GM18505 (cell line): ENCODE measurements at regions not wholly inside any gene's neighbourhood (a gene's known extent, or its start where the extent isn't known, plus 50 kb on each side); places are given as distances from the start of the nearest gene placed in this dataset.
"Not testable (repeated sequence)": the region's sequence is repeated elsewhere in the genome, so short reads cannot be mapped to it uniquely, and the experiment has no call there.

ENCODE experiments used
- ATAC-seq: cut with Tn5 transposase; IDR thresholded peaks from one replicate; pipeline ENCODE4 v1.9.1; 2021; ENCODE audit not compliant: unreplicated experiment
- POLR2A ChIP-seq: IDR thresholded peaks from 4 replicates; pipeline ENCODE4 v1.6.1; 2011; ENCODE audit warnings: borderline replicate concordance; ENCODE audit not compliant: insufficient read depth, insufficient read length; ENCODE audit errors: extremely low read depth

DNA sequence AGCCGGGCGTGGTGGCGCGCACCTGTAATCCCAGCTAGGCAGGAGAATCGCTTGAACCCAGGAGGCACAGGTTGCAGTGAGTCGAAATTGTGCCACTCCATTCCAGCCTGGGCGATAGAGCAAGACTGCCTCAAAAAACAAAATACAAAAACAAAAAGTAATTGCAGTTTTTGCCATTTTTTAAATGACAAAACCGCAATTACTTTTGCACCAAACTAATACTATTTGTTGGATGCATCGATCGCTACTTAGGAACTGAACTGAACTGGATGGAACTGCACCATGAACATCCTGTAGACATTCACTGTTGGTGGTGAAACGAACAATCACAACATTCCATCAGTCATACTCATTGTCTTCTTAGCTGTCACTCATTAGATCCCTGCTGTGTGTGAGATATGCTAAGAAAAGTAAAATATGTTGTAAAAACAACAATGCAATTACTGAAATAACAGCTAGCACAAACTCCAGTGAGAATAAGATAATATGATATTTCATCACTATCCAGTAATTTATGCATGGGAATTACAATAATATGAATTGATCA, 341.2 kb downstream of the ACTR3B start:
- ATAC-seq = no peak

DNA sequence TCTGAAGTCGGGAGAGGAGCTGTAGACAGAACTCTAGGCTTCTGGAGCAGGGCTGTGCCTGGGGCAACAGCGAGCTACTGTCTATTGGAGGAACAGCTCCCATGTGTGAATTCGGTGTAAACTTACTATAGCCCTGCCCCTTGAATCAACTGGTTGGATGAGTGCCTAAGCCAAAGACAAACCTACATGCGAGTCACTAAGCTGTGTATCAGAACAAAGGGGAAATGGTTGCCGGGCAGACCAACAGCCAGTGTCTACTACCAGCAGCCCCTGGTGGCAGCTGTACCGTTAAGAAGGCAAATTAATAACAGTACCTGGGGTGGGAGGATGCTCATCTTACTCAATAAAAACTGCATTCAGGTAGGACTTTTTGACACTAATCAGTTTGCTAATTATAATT, 343.6 kb downstream of the ACTR3B start:
- TF ChIP-seq POLR2A = no peak
- ATAC-seq = no peak

More for the DNA sequence above, 341.2 kb downstream of the ACTR3B start:
- no peak for TF ChIP-seq POLR2A

DNA sequence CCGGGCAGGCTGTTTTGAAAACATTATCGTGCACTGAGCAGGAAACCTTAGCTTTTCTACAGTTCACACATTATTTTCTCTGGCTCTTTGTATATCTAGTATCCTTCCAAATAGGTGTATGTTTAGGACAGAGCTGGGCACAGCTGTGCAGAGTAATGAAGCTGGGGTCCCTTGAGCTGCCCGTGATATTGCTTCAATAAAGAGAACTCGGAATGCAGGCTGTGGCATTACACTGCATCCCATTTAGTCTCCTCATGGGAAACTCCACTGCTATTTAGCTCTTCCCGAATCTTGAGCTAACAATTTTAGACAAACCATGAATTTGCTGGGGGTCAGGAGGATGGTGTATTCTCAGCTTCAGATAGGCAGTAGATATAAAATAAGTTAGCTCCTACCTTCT, 348.3 kb downstream of the ACTR3B start:
- TF ChIP-seq POLR2A = no peak
- ATAC-seq = no peak

DNA sequence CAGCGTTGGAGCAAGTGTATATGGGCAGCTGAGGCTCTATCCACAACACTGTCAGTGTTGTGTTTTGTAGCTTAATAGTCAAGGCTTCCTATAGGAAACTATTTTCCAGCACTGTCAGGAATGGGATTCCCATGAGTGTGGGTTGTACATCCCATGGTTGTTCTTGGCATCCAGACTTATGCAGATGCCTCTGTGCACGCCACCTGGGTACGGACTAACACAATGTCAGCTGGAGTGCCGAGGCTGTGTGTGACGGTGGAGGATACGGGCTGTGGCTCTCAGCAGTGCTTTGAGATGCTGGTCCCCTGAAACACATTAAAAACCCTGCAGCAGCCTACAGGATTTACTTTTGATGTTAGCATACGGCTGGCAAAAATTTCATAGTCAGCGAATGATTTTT, 350.0 kb downstream of the ACTR3B start:
- TF ChIP-seq POLR2A = no peak
- ATAC-seq = no peak

DNA sequence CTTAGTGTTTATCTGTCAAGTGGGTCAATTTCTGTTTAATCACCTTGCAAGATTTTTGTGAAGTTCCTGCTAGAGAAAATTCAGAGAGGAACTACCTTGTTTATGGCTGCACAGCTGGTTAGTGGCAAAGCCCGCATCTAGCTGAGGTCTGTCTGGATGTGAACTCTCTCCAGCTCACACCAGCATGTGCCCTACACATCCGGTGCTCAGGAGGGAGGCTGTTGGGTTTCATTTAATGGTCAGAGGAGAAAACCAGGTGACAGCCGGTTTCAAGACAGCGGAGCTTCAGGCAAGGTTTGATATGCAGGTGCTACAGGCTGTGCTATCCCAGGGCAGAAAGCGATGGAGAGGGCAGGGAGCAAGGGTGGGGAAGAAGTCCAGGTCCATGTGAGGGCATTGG, 351.1 kb downstream of the ACTR3B start:
- no peak for ATAC-seq
- no peak for TF ChIP-seq POLR2A

DNA sequence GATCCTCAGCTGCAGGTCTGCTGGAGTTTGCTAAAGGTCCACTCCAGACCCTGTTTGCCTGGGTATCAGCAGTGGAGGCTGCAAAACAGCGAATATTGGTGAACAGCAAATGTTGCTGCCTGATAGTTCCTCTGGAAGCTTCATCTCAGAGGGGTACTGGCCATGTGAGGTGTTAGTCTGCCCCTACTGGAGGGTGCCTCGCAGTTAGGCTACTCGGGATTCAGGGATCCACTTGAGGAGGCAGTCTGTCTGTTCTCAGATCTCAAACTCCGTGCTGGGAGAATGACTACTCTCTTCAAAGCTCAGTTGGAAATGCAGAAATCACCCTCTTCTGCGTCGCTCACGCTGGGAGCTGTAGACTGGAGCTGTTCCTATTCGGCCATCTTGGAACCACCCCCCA, 362.7 kb downstream of the ACTR3B start:
- ATAC-seq = not testable (repeated sequence)

DNA sequence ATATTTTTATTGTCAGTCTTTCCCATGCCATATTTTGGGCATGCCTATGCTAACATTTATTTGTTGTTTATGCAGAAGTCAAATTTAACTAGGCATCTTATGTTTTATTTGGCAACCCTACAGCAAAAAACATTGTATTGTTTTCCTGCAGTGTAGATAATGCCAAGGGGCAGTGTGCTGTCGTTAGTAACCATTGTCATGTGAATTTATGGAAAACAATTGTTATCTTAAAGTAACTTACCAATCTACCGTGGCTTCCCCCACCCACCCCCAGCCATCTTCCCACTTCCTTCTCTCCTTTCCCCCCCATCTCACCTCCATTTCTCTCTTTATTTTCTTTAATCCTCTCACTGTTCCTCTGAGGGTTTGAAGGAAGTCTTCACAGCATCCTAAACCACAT, 370.5 kb downstream of the ACTR3B start:
- ATAC-seq = no peak
- no peak for TF ChIP-seq POLR2A

DNA sequence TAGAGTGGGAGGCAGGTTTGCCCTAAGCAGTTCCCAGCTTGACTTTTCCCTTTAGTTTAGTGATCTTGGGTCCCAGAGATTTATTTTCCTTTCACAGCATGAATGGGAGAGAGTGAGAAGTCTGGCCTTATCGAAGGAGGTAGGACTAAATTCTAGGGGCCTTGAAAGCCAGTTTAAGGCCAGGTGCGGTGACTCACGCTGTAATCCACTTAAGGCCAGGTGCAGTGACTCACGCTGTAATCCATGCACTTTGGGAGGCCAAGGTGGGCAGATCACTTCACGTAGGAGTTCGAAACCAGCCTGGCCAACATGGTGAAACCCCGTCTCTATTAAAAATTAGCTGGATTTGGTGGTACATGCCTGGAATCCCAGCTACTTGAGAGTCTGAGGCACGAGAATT, 392.2 kb downstream of the ACTR3B start:
- no peak for TF ChIP-seq POLR2A
- no peak for ATAC-seq

DNA sequence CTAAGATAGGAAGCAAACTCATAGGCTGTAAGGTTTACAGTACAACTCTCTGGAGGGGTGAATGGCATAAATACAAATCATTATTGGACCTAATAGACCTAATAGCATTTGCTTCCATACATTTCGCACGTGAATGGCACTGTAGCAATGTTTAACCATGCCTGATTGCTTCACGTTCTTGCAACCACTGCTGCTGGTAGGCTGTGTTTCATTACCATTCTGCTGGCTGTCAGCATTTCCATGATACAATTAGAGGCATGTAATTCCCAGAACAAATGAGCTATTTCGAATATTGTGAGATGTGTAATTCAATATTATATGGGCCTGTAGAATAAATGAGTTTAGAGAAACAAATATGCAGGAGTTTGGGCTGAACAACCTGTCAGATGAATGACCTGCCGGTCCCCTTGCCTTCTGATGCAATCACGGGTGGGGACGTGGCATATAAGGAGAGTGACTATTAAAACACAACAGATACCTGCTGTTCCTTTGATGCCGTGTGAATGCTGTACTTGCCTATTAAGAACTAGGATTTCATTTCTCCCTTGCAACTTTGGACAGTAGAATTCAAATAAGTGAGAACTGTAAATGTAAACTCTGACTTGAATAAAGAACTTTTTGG, 393.4 kb downstream of the ACTR3B start:
- ATAC-seq = no peak
- TF ChIP-seq POLR2A = no peak

DNA sequence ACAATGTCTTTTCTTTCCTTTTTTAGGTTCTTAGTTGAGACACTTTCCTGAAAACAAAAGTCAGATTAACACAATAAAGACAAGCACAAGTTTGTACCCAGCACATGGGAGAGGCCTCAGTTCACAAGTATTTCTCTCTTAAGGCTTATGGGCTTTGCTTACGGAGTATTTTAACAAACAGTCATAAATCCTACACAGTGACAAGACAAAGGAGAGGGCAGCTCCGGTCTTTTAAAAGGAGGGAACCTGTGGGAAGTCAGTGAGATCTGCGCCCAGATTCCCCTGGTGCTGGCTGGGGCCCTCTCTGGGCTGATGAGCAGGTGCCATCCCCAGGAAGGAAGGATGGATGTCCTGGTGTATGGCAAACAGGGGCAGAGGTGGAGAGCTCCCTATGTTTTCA, 398.6 kb downstream of the ACTR3B start:
- ATAC-seq = no peak
- TF ChIP-seq POLR2A = no peak

DNA sequence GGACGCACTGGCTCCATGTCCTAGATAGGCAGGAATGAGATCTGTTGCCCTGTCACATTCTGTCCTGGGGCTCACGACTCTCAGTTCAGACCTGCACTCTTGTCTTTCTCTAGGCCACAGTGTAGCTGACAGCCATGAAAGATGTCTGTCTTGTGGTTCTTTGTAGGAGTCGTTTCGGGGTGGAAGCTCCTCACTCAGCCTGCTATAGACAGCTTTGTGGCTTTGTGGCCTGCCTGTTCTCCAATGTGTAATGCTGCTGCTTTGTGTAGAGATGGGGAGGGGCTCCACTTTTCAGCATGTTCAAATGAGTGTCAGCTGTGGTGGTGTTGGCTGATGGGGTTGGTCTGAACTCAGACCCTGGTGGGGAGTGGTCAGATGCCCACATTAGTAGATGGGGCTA, 410.7 kb downstream of the ACTR3B start:
- no peak for ATAC-seq
- no peak for TF ChIP-seq POLR2A

DNA sequence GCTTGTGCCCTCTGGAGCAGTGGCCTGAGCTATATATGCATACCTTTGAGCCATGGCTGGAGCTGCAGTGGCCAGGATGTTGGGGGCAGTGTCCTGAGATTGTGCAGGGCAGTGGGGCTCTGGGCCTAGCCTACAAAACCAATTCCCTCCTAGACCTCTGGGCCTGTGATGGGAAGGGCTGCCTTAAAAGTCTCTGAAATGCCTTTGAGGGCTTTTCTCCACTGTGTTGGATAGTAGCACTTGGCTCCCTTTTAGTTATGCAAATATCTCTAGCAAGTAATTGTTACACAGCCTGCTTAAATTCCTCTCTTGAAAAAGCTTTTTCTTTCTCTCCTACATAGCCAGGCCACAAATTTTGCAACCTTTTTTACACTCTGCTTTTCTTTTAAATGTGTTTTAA, 426.4 kb downstream of the ACTR3B start:
- no peak for TF ChIP-seq POLR2A
- ATAC-seq = no peak

DNA sequence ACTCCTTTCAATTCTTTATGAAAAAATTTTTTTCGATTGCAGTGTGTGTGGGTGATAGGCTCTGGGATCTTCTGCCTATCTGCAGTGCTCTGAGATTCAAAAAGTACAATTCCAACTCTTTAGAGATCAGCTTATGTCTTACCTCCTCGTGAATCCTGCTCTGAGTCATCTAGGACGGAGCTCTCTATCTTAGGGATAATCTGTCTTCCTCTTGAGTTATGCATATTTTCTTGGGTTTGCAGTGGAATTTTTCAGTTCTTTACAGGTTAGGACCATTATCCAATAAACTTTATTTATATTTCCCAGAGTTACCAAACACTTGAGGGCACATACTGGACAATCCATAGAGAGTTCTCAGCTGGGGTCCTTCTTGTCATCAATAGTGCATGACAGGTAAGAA, 428.6 kb downstream of the ACTR3B start:
- no peak for ATAC-seq
- no peak for TF ChIP-seq POLR2A

DNA sequence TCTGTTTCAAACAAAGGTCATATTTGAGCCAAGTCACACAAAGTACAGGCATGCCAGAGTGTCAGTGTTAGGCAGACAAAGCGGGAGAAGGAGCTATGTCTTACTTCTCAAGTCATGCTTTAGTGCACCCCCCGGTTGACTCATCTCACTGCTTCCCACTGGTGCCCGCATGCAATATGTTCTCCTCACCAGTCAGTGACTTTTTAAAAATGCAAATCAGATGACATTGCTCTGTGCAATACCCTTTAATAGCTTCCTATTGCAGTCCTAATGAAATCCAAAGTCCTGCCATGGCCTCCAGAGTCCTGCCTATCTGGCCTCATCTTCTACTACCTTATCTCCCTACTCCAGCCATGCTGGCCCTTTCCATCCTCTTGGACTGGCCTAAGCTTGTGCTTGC, 429.1 kb downstream of the ACTR3B start:
- TF ChIP-seq POLR2A = no peak
- ATAC-seq = no peak

DNA sequence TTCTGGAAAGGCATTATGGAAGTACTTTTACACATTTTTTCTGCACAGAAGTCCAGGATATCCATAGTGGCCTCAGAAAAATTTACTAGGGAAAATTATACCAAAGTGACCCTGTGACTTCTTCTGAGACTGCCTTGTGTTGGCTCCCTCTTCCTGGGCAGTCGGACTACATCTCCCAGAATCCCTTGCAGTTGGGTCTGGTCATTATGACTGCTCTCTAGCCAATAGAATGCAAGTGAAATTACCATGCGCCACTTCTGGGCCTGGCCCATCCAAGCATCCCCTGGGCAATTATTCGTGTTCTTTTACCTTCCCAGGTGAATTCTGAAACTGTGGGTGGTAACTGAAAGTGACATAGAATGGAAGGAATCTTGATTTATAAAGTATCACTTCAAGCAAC, 430.9 kb downstream of the ACTR3B start:
- ATAC-seq = peak; percentile 58
- no peak for TF ChIP-seq POLR2A
